HEK293 (cell line): ENCODE measurements at regions not wholly inside any gene's neighbourhood (a gene's known extent, or its start where the extent isn't known, plus 50 kb on each side); places are given as distances from the start of the nearest gene placed in this dataset.

Experiments
- CTCF ChIA-PET: fragments of 350-600 bp; formaldehyde crosslinking; extraction: SDS; loops from one replicate; lab custom pipeline; 2021; ENCODE audit warnings: antibody characterized with exemption; lab: Yijun Ruan, JAX
- POLR2A ChIA-PET: fragments of 300-600 bp; formaldehyde crosslinking; extraction: SDS; loops from one replicate; lab custom pipeline; 2020; ENCODE audit warnings: antibody characterized with exemption, inconsistent platforms; lab: Yijun Ruan, JAX
- H3K27ac ChIP-seq: fragments of 200-500 bp; sonication (Bioruptor generic); 2 replicates; pipeline ENCODE4 v1.5.1; 2014; ENCODE audit warnings: low read depth, low read length, control low read depth, inconsistent platforms; ENCODE audit errors: extremely low read depth
- H3K36me3 ChIP-seq, 2 experiments: fragments of 200-500 bp in 1 of 2; sonication (Bioruptor generic) in 1 of 2; 1 replicate in 1 of 2; 2 replicates in 1 of 2; pipeline ENCODE4 v1.5.1; 2014 to 2017; ENCODE audit warnings: inconsistent platforms in 2 of 2, low read length in 2 of 2; ENCODE audit not compliant: control insufficient read depth in 2 of 2, insufficient read depth in 1 of 2
- H3K4me1 ChIP-seq: fragments of 200-500 bp; sonication (Bioruptor generic); 2 replicates; pipeline ENCODE4 v1.5.1; 2014; ENCODE audit warnings: mild to moderate bottlenecking, low read length, inconsistent platforms; ENCODE audit not compliant: control insufficient read depth, insufficient read depth
- H3K4me3 ChIP-seq: 2 replicates; pipeline ENCODE4 v1.5.1; 2011; ENCODE audit warnings: low read depth, mild to moderate bottlenecking, control low read depth, low read length, moderate library complexity
- H3K9me3 ChIP-seq: fragments of 200-500 bp; sonication (Bioruptor generic); 2 replicates; pipeline ENCODE4 v1.5.1; 2014; ENCODE audit warnings: low read depth, low read length, inconsistent platforms; ENCODE audit not compliant: control insufficient read depth, insufficient read depth
- SP7 ChIP-seq: fragments of 450-650 bp; formaldehyde crosslinking; IDR thresholded peaks from 2 replicates; pipeline ENCODE4 v1.5.1; 2016; ENCODE audit warnings: missing biosample characterization, missing genetic modification characterization
- ZBTB1 ChIP-seq: fragments of 450-650 bp; formaldehyde crosslinking; IDR thresholded peaks from 2 replicates; pipeline ENCODE4 v1.5.1; 2016; ENCODE audit warnings: missing biosample characterization, missing genetic modification characterization
- ZFP69B ChIP-seq: fragments of 450-650 bp; formaldehyde crosslinking; IDR thresholded peaks from 2 replicates; pipeline ENCODE4 v1.5.1; 2016; ENCODE audit warnings: missing biosample characterization, missing genetic modification characterization
- ZNF146 ChIP-seq: fragments of 450-650 bp; formaldehyde crosslinking; IDR thresholded peaks from 2 replicates; pipeline ENCODE4 v1.5.1; 2016; ENCODE audit warnings: missing biosample characterization, missing genetic modification characterization
- ZNF239 ChIP-seq: fragments of 450-650 bp; formaldehyde crosslinking; IDR thresholded peaks from 2 replicates; pipeline ENCODE4 v1.5.1; 2016; ENCODE audit warnings: missing biosample characterization, missing genetic modification characterization
- ZNF341 ChIP-seq: fragments of 450-650 bp; formaldehyde crosslinking; IDR thresholded peaks from 2 replicates; pipeline ENCODE4; 2016; ENCODE audit warnings: low read depth, missing biosample characterization, missing genetic modification characterization
- ZNF394 ChIP-seq: fragments of 450-650 bp; formaldehyde crosslinking; IDR thresholded peaks from 2 replicates; pipeline ENCODE4 v1.5.1; 2016; ENCODE audit warnings: missing biosample characterization, missing genetic modification characterization, mild to moderate bottlenecking, moderate library complexity, borderline replicate concordance
- ZNF433 ChIP-seq: fragments of 450-650 bp; formaldehyde crosslinking; IDR thresholded peaks from 2 replicates; pipeline ENCODE4 v1.5.1; 2016; ENCODE audit warnings: missing biosample characterization, missing genetic modification characterization, low read depth
- ZNF48 ChIP-seq: fragments of 450-650 bp; formaldehyde crosslinking; IDR thresholded peaks from 2 replicates; pipeline ENCODE4 v1.5.1; 2016; ENCODE audit warnings: missing biosample characterization, missing genetic modification characterization
- ZNF600 ChIP-seq: fragments of 450-650 bp; formaldehyde crosslinking; IDR thresholded peaks from 2 replicates; pipeline ENCODE4 v1.5.1; 2016; ENCODE audit warnings: missing biosample characterization, missing genetic modification characterization
- ZNF624 ChIP-seq: fragments of 450-650 bp; formaldehyde crosslinking; IDR thresholded peaks from 2 replicates; pipeline ENCODE4 v1.5.1; 2017; ENCODE audit warnings: missing biosample characterization, missing genetic modification characterization
- ZNF792 ChIP-seq: fragments of 450-650 bp; formaldehyde crosslinking; IDR thresholded peaks from 2 replicates; pipeline ENCODE4 v1.5.1; 2016; ENCODE audit warnings: missing biosample characterization, missing genetic modification characterization
- ZSCAN23 ChIP-seq: fragments of 450-650 bp; formaldehyde crosslinking; IDR thresholded peaks from 2 replicates; pipeline ENCODE4 v1.5.1; 2016; ENCODE audit warnings: missing biosample characterization, missing genetic modification characterization
- TF ChIP-seq, protein P1 (sequence below): fragments of 450-650 bp; formaldehyde crosslinking; IDR thresholded peaks from 2 replicates; pipeline ENCODE4 v1.5.1; 2016; ENCODE audit warnings: missing biosample characterization, missing genetic modification characterization
- TF ChIP-seq, protein P2 (sequence below): fragments of 450-650 bp; formaldehyde crosslinking; IDR thresholded peaks from 2 replicates; pipeline ENCODE4 v1.5.1; 2016; ENCODE audit warnings: missing biosample characterization, missing genetic modification characterization
- TF ChIP-seq, protein P3 (sequence below): fragments of 450-650 bp; formaldehyde crosslinking; IDR thresholded peaks from 2 replicates; pipeline ENCODE4 v1.5.1; 2016; ENCODE audit warnings: missing biosample characterization, missing genetic modification characterization

DNA sequence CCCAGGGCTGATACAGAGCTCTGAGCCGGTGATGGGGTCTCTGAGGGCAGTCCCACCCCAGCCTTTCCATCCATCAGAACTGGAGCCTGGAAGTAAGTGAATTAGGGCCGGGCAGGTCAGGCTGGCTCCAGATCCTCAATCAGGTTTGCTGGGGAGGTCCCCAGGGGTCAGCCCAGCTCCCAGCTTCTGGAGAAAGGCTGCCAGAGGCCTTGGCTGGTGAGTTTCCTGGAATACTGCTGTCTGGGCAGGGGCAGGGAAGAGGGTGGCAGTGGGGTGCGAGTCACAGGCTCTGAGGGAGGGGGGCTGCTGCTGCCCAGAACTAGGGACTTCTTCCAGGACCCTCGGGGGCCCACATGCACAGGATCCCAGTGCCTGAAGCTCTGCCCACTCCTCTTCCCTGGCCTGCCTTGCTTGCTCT lies 200.6 kb upstream of the MVB12B start (continued):
- TF ChIP-seq, protein P1, sequence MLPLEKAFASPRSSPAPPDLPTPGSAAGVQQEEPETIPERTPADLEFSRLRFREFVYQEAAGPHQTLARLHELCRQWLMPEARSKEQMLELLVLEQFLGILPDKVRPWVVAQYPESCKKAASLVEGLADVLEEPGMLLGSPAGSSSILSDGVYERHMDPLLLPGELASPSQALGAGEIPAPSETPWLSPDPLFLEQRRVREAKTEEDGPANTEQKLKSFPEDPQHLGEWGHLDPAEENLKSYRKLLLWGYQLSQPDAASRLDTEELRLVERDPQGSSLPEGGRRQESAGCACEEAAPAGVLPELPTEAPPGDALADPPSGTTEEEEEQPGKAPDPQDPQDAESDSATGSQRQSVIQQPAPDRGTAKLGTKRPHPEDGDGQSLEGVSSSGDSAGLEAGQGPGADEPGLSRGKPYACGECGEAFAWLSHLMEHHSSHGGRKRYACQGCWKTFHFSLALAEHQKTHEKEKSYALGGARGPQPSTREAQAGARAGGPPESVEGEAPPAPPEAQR (tag by site-specific recombination), result no peak
- TF ChIP-seq, all 188 proteins: peak for 0

DNA sequence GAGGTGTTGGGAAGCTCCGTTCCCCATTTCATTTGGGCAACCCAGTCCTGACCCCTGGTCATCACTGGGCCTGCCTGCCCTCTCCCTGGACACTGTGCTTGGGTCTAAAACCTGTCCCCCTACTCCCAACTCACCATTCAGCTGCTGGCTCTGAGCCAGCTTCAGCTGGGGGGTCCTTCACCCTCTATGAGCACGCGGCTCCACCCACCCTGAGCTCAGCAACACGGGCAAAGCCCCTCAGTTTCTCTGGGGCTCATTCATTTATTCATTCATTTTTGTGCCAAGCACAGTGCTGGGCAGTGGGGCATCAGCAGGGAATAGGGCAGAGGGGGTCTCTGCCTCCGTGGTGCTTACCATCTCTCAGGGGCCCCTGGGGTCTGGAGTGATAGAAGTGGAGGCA lies 199.8 kb upstream of the MVB12B start:
- Histone ChIP-seq H3K36me3 (no peaks in the 10 kb centered on the region), H3K4me3 (no peak overlapping the region), H3K27ac (no peak overlapping the region), H3K4me1 (no peaks in the 10 kb centered on the region), H3K9me3 (no peaks in the 10 kb centered on the region)
- CTCF ChIA-PET, result no interaction called here
- POLR2A ChIA-PET, result no interaction called here
- TF ChIP-seq ZNF146 (tag by site-specific recombination), result no peak
- TF ChIP-seq, protein P2, sequence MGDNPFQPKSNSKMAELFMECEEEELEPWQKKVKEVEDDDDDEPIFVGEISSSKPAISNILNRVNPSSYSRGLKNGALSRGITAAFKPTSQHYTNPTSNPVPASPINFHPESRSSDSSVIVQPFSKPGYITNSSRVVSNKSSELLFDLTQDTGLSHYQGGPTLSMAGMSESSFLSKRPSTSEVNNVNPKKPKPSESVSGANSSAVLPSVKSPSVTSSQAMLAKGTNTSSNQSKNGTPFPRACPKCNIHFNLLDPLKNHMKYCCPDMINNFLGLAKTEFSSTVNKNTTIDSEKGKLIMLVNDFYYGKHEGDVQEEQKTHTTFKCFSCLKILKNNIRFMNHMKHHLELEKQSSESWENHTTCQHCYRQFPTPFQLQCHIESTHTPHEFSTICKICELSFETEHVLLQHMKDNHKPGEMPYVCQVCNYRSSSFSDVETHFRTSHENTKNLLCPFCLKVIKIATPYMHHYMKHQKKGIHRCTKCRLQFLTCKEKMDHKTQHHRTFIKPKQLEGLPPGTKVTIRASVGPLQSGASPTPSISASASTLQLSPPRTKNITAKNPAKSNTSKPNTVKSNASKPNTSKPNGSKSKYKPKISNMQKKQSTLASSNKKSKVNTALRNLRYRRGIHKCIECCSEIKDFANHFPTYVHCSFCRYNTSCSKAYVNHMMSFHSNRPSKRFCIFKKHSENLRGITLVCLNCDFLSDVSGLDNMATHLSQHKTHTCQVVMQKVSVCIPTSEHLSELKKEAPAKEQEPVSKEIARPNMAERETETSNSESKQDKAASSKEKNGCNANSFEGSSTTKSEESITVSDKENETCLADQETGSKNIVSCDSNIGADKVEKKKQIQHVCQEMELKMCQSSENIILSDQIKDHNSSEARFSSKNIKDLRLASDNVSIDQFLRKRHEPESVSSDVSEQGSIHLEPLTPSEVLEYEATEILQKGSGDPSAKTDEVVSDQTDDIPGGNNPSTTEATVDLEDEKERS (tag by site-specific recombination), result no peak

DNA sequence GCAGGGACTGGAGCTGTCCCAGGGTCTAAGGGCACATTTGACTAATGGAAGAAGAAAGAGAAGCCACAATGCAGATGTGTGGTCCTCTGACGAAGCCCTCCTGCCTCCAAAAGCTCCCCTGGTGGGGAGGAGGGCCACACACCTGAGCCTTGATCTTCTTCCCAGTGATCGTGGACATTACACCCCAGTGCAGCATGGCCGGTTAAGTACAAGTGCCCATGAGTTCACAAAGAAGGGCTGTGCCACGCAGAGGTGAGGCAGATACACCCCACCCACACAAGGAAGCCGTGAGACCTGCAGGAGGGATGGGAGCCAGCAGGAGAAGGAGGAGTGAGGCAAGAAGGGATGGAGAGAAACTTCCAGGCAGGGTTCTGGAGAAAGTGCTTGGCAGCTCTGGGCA lies 199.0 kb upstream of the MVB12B start:
- TF ChIP-seq ZSCAN23 (tag by site-specific recombination) (no peak), ZNF433 (no peak), ZNF792 (tag by site-specific recombination) (no peak), ZFP69B (tag by site-specific recombination) (no peak), ZNF394 (no peak), ZNF239 (tag by site-specific recombination) (no peak)
- Histone ChIP-seq H3K36me3 (no peaks in the 10 kb centered on the region), H3K4me3 (no peak overlapping the region), H3K9me3 (no peaks in the 10 kb centered on the region), H3K27ac (no peak overlapping the region), H3K4me1 (no peaks in the 10 kb centered on the region)
- CTCF ChIA-PET, result no interaction called here
- POLR2A ChIA-PET, result no interaction called here

DNA sequence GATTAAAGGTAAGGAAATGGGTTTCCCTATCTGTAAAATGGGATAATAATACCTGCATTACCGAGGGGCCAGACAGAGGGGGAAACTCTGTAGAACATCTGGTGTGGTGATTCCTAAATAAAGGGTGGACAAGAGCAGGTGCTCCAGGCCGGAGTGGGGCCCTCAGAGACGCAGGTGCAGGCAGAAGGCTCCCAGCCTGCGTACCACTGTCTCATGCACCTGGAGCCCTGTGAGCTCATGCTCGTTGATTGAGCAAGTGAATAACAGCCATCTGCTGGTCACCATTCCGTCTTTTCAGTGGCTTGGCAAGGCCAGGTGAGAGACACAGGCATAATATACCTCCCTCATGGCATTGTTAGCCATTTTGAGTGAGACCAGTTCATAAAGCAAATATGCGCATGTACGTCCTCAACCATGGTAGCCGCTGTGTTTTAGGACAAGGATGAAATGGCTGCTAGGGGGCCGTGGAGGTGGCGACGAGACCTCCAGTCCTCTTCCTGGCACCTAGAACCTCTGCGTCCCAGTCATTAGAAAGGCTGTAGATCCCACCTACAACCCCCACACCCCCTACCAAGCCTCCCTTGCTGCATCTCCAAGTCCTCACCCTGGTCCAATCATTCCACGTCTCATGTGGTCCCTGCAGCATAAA lies 198.0 kb upstream of the MVB12B start:
- H3K9me3 ChIP-seq, result no peaks in the 10 kb centered on the region
- ChIA-PET POLR2A (no interaction called here), CTCF (interaction anchor here (0.6 to 0.8 kb wide), 2 partner anchors 23 to 60 kb away, joined by 3 to 4 read pairs; no protein-coding TSS in a partner anchor)
- H3K4me3 ChIP-seq, result no peak overlapping the region
- no peaks in the 10 kb centered on the region for H3K4me1 ChIP-seq
- H3K27ac ChIP-seq, result no peak overlapping the region
- no peaks in the 10 kb centered on the region for H3K36me3 ChIP-seq
- TF ChIP-seq, protein P1 (tag by site-specific recombination), result no peak
- TF ChIP-seq SP7 (tag by site-specific recombination) (no peak), ZNF600 (tag by site-specific recombination) (no peak), ZNF792 (tag by site-specific recombination) (no peak), ZBTB1 (tag by site-specific recombination) (no peak), ZNF341 (no peak), ZNF624 (tag by site-specific recombination) (no peak), ZNF48 (no peak)
- TF ChIP-seq, protein P3, sequence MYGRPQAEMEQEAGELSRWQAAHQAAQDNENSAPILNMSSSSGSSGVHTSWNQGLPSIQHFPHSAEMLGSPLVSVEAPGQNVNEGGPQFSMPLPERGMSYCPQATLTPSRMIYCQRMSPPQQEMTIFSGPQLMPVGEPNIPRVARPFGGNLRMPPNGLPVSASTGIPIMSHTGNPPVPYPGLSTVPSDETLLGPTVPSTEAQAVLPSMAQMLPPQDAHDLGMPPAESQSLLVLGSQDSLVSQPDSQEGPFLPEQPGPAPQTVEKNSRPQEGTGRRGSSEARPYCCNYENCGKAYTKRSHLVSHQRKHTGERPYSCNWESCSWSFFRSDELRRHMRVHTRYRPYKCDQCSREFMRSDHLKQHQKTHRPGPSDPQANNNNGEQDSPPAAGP (tag by site-specific recombination), result no peak
